Keratinocyte (primary cell): ENCODE measurements at regions not wholly inside any gene's neighbourhood (a gene's known extent, or its start where the extent isn't known, plus 50 kb on each side); places are given as distances from the start of the nearest gene placed in this dataset.

Source experiments
- DNase-seq: peaks from one replicate; pipeline ENCODE4 v3.0.0-alpha.2; 2011; ENCODE audit warnings: low read depth, missing footprints, low spot score
- FAIRE-seq: peaks from 2 replicates; lab custom pipeline; 2011; peaks lifted over from hg19 to GRCh38; lab: Jason Lieb, UNC
- H2AFZ ChIP-seq: 2 replicates; pipeline ENCODE4 v1.6.0; 2012; ENCODE audit warnings: low read length, control low read depth, inconsistent platforms; ENCODE audit not compliant: control insufficient read depth
- H3K27ac ChIP-seq: 2 replicates; pipeline ENCODE4 v1.5.1; 2011; ENCODE audit warnings: low read length; ENCODE audit not compliant: control insufficient read depth, insufficient read depth
- H3K27me3 ChIP-seq: 3 replicates; pipeline ENCODE4 v1.6.0; 2011; ENCODE audit warnings: low read length; ENCODE audit not compliant: control insufficient read depth, insufficient read depth; ENCODE audit errors: extremely low read depth
- H3K36me3 ChIP-seq, 2 experiments: 2 replicates in 1 of 2; 3 replicates in 1 of 2; pipeline ENCODE4 v1.5.1; 2011; ENCODE audit warnings: low read length in 2 of 2, mild to moderate bottlenecking in 1 of 2; ENCODE audit not compliant: control insufficient read depth in 2 of 2, insufficient read depth in 2 of 2; ENCODE audit errors: extremely low read depth in 1 of 2
- H3K4me1 ChIP-seq: 3 replicates; pipeline ENCODE4 v1.5.1; 2011; ENCODE audit warnings: low read length; ENCODE audit not compliant: control insufficient read depth, insufficient read depth; ENCODE audit errors: extremely low read depth
- H3K4me2 ChIP-seq: 3 replicates; pipeline ENCODE4 v1.6.0; 2011; ENCODE audit warnings: low read depth, low read length; ENCODE audit not compliant: control insufficient read depth, insufficient read depth; ENCODE audit errors: extremely low read depth
- H3K4me3 ChIP-seq, 3 experiments: fragments of 200-600 bp in 1 of 3; sonication (generic) in 1 of 3; 2 replicates in 2 of 3; 3 replicates in 1 of 3; pipeline ENCODE4 v1.5.1; 2011 to 2016; ENCODE audit warnings: low read length in 3 of 3, mild to moderate bottlenecking in 3 of 3, control low read depth in 2 of 3, inconsistent platforms in 1 of 3, low read depth in 1 of 3, mixed read lengths in 1 of 3, mixed run types in 1 of 3, moderate library complexity in 1 of 3; ENCODE audit not compliant: control insufficient read depth in 2 of 3, insufficient read depth in 2 of 3; ENCODE audit errors: extremely low read depth in 1 of 3
- H3K79me2 ChIP-seq: 2 replicates; pipeline ENCODE4 v1.6.0; 2012; ENCODE audit warnings: low read length; ENCODE audit not compliant: control insufficient read depth, insufficient read depth
- H3K9ac ChIP-seq: 3 replicates; pipeline ENCODE4 v1.6.0; 2011; ENCODE audit warnings: low read length; ENCODE audit not compliant: control insufficient read depth, insufficient read depth; ENCODE audit errors: extremely low read depth
- H3K9me1 ChIP-seq: 3 replicates; pipeline ENCODE4 v1.6.0; 2011; ENCODE audit warnings: low read length; ENCODE audit not compliant: control insufficient read depth, insufficient read depth; ENCODE audit errors: extremely low read depth
- H3K9me3 ChIP-seq: 2 replicates; pipeline ENCODE4 v1.5.1; 2012; ENCODE audit warnings: low read depth, low read length; ENCODE audit not compliant: control insufficient read depth
- H4K20me1 ChIP-seq: 3 replicates; pipeline ENCODE4 v1.6.0; 2011; ENCODE audit warnings: low read length; ENCODE audit not compliant: control insufficient read depth, insufficient read depth; ENCODE audit errors: extremely low read depth
- CTCF ChIP-seq, 3 experiments: IDR thresholded peaks in 1 of 3; conservative IDR thresholded peaks in 1 of 3; optimal IDR thresholded peaks in 1 of 3; 2 replicates in 2 of 3; 3 replicates in 1 of 3; pipeline versions ENCODE3 to v1.5.1; 2011; ENCODE audit warnings: low read length in 3 of 3, mild to moderate bottlenecking in 3 of 3, moderate library complexity in 2 of 3, control low read depth in 1 of 3, inconsistent platforms in 1 of 3; ENCODE audit not compliant: insufficient read depth in 2 of 3; ENCODE audit errors: extremely low read depth in 1 of 3
- EZH2 ChIP-seq: IDR thresholded peaks from one replicate; pipeline ENCODE4 v1.6.1; 2012; ENCODE audit warnings: inconsistent platforms, mild to moderate bottlenecking, low read length, moderate library complexity
- dilution Hi-C: fragments of 300-500 bp; cut with MboI; formaldehyde crosslinking; loops from one replicate; pipeline ENCODE4 v1.7.0; 2020; ENCODE audit warnings: low sequenced_read_pairs; ENCODE audit not compliant: extremely low pct_ligation_motif_present

- Histone ChIP-seq H3K9me3 (no peaks in the 10 kb centered on the region), H3K27ac (no peak overlapping the region), H4K20me1 (no peaks in the 10 kb centered on the region), H3K9me1 (no peaks in the 10 kb centered on the region), H2AFZ (no peak overlapping the region), H3K9ac (no peak overlapping the region), H3K4me1 (no peaks in the 10 kb centered on the region), H3K4me3 (no peak overlapping the region), H3K79me2 (no peaks in the 10 kb centered on the region), H3K27me3 (no peaks in the 10 kb centered on the region), H3K4me2 (no peak overlapping the region), H3K36me3 (no peaks in the 10 kb centered on the region)
- TF ChIP-seq CTCF (optimal IDR thresholded peaks at IDR 0.05 in 1 of 3, IDR thresholded peaks at IDR 0.05 in 1 of 3, conservative IDR thresholded peaks at IDR 0.05 in 1 of 3; ENCODE audit: extremely low read depth in 1 of 3, insufficient read depth in 2 of 3, low read length in 3 of 3) (no peak), EZH2 (no peak)
- FAIRE-seq = no peak
- no peak for DNase-seq
- dilution Hi-C loops = no loop called here
These were observed 68.9 kb upstream of the TRAM1L1 start for GRCh38 chr4:117154251-117154650.

DNA sequence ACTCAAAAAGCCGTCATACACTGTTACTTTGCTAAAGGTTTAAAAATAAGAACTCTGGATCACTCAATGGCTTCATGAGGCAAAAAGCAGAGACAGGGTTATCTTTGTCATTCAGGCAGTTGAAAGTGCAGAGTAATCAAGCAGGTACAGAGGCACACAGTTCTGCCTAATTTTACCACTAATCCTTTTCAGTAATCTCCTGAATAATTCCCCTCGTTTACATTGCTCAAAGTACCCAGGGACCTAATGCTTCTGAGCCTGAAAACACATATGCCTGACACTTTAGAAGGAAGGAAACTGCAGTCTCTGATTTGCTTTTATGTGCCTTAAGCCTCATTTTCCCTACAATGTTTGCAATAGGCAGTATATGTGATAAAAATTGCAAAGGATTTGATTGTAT lies 71.4 kb upstream of the TRAM1L1 start:
- Histone ChIP-seq H2AFZ (no peak overlapping the region), H3K4me1 (no peaks in the 10 kb centered on the region), H3K27me3 (no peaks in the 10 kb centered on the region), H4K20me1 (no peaks in the 10 kb centered on the region), H3K79me2 (no peaks in the 10 kb centered on the region), H3K9me1 (no peaks in the 10 kb centered on the region), H3K9ac (no peak overlapping the region), H3K36me3 (no peaks in the 10 kb centered on the region), H3K4me2 (no peak overlapping the region), H3K27ac (no peak overlapping the region), H3K4me3 (no peak overlapping the region), H3K9me3 (no peaks in the 10 kb centered on the region)
- dilution Hi-C loops = no loop called here
- no peak for TF ChIP-seq CTCF (optimal IDR thresholded peaks at IDR 0.05 in 1 of 3, IDR thresholded peaks at IDR 0.05 in 1 of 3, conservative IDR thresholded peaks at IDR 0.05 in 1 of 3; ENCODE audit: extremely low read depth in 1 of 3, insufficient read depth in 2 of 3, low read length in 3 of 3)
- no peak for TF ChIP-seq EZH2
- FAIRE-seq = no peak
- no peak for DNase-seq
